ENCODE measurements at regions not wholly inside any gene's neighbourhood (a gene's known extent, or its start where the extent isn't known, plus 50 kb on each side); places are given as distances from the start of the nearest gene placed in this dataset.

DNA sequence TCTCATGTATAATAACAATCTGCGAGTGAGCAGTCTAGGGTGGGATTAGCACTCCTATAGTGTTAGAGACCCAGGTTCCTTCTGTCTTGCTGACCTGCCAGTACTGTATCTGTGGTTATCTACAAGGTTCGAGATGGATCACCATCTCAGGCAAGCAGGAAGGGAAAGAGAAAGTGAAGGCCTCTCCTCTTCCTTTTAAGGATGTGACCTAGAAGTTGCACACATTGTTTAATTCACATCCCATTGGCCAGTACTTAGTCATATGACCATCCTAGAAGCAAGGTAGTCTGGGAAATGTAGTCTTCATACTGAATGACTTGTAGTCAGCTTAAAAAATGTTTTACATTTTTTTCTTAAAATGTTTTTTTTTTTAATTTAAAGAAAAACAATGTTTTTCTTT, 168.6 kb downstream of the CARTPT start:
- DNase-seq (peak; percentile 45), ATAC-seq (peak; percentile 99)
- H3K27ac Mint-ChIP-seq = peak overlapping the region; percentile 52

DNA sequence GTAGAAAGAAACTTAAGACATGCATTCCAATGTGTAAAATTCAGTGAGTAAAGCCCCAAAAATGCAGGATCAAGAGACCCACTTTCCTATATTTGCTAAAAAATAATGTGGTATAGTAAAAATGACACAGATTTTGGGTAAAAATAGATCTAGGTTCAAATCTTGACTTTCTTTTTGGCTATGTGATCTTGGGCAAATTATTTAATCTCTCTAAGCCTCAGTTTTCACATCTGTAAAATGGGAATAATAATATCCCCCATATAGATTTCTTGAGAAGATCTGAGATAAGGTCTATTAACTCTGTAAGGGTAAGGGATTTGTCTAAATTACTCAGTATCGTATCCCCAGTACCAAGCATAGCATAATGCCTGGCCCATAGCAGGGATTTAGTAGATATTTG, 172.3 kb downstream of the CARTPT start:
- ATAC-seq = no peak
- Mint-ChIP-seq H3K27ac (no peak overlapping the region), H3K9me3 (ENCODE audit: low read depth) (no peaks in the 10 kb centered on the region), H3K36me3 (no peaks in the 10 kb centered on the region), H3K27me3 (peaks cover 12% of the 10 kb centered on the region), H3K4me3 (no peak overlapping the region), H3K4me1 (peaks cover 3% of the 10 kb centered on the region)
- CTCF ChIA-PET = no interaction called here
- no peak for DNase-seq

More for the DNA sequence above, 168.6 kb downstream of the CARTPT start:
- Mint-ChIP-seq H3K27me3 (peaks cover 12% of the 10 kb centered on the region), H3K4me1 (peaks cover 3% of the 10 kb centered on the region), H3K36me3 (no peaks in the 10 kb centered on the region), H3K9me3 (ENCODE audit: low read depth) (no peaks in the 10 kb centered on the region), H3K4me3 (peak overlapping the region; percentile 49)
- CTCF ChIA-PET = no interaction called here

DNA sequence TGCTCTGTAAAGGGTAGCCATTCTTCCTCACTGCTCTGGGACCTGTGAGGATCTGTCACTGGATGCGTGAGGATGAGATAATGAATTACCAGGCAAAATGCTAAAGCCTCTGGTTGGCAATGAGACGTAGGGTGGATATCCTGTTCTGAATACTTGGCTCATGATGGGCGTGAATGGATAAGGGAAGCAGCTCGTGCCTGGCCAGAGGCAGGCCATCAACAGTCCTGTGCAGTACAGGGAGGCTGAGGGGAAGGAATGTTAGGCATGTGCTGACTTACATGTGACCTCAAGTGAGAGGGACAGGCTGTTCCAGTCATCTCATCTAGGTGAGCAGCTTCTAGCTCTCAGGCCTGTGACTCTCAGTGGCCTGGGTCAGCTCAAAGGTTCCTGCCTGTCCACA, 172.8 kb downstream of the CARTPT start:
- no peak for ATAC-seq
- H3K27me3 Mint-ChIP-seq = peaks cover 12% of the 10 kb centered on the region
- no peak for DNase-seq
- no peaks in the 10 kb centered on the region for H3K36me3 Mint-ChIP-seq
- H3K9me3 Mint-ChIP-seq (ENCODE audit: low read depth) = no peaks in the 10 kb centered on the region
- peaks cover 3% of the 10 kb centered on the region for H3K4me1 Mint-ChIP-seq
- H3K27ac Mint-ChIP-seq = no peak overlapping the region
- H3K4me3 Mint-ChIP-seq = no peak overlapping the region
- CTCF ChIA-PET = no interaction called here

DNA sequence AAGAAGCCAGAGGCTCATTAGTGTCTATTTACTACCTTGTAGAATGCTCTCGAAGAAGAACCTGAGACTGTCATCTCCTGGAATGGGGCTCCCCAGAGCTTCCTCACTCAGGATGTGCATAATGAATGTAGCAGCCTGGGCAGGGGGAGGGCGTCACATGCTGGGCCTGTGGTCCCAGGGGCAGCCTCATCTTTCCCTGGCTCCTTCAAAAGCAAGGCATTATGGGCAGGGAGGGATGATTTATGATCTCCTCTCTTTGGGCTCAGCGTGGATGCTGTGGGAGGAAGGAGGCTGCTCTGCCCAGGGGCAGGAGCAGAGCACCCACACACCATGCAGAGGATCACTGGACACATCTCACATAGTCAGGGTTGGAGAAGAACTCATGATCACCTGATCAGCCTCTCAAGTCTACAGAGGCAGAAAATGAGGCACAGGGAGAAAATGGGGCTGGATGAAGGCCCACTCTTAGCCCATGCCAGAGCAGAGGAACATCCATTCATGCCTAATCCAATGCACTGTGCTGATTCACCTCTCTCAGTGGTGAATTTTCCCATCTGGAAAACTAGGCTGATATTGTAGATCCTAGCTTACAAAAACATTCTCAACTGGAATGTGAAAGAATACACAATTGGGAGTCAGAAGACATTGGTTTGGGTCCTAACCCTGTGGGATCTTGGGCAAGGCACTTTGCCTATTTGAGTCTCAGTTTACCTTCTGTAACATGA, 173.7 kb downstream of the CARTPT start:
- Mint-ChIP-seq H3K27ac (no peak overlapping the region), H3K9me3 (ENCODE audit: low read depth) (no peaks in the 10 kb centered on the region), H3K27me3 (peaks cover 12% of the 10 kb centered on the region), H3K4me3 (no peak overlapping the region), H3K36me3 (no peaks in the 10 kb centered on the region), H3K4me1 (no peaks in the 10 kb centered on the region)
- DNase-seq (no peak), ATAC-seq (no peak)
- CTCF ChIA-PET = no interaction called here

DNA sequence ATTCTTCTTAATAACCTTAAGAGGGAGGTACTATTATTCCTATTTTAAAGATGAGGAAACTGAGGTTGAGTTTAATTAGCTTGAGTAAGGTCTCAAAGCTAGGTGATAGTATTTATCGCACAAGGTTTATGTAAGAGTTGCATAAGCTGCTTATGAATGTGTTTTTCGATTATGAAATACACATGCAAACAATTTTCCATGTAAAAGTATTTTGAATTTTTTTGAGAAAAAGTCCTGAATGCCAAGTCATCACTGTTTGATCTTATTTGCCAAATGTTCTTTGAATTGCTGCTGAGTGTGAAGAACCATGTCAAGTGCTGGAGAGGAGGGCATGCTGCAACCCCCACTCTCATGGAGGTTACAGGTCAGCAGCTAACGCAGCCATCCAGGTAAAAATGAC, 174.4 kb downstream of the CARTPT start:
- DNase-seq = no peak
- Mint-ChIP-seq H3K27ac (no peak overlapping the region), H3K4me3 (no peak overlapping the region), H3K27me3 (peaks cover 12% of the 10 kb centered on the region), H3K9me3 (ENCODE audit: low read depth) (no peaks in the 10 kb centered on the region), H3K4me1 (no peaks in the 10 kb centered on the region), H3K36me3 (no peaks in the 10 kb centered on the region)
- ATAC-seq = no peak
- CTCF ChIA-PET = no interaction called here

DNA sequence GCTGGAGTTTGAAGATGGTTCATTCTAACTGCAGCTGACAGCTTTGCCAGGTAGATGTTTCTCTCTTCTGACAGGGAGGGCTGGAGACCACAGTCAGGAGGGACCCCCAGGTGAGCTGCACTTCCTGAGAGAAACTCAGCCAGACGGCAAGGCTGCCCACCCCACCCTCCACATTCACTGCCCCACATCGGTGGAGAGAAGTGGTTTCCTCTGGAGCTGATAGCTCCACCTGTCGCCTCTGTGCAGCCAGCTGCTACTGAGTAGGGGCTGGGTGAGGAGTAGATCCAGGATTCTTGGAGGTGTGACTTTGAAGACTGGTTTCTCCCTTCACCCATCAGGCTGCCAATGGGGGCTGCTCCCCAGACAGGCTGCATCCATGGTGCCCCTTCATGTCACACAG, 175.0 kb downstream of the CARTPT start:
- no peak overlapping the region for H3K27ac Mint-ChIP-seq
- CTCF ChIA-PET = no interaction called here
- no peaks in the 10 kb centered on the region for H3K36me3 Mint-ChIP-seq
- no peaks in the 10 kb centered on the region for H3K9me3 Mint-ChIP-seq (ENCODE audit: low read depth)
- no peaks in the 10 kb centered on the region for H3K4me1 Mint-ChIP-seq
- no peak for DNase-seq
- H3K27me3 Mint-ChIP-seq = peaks cover 12% of the 10 kb centered on the region
- no peak for ATAC-seq
- H3K4me3 Mint-ChIP-seq = no peak overlapping the region

DNA sequence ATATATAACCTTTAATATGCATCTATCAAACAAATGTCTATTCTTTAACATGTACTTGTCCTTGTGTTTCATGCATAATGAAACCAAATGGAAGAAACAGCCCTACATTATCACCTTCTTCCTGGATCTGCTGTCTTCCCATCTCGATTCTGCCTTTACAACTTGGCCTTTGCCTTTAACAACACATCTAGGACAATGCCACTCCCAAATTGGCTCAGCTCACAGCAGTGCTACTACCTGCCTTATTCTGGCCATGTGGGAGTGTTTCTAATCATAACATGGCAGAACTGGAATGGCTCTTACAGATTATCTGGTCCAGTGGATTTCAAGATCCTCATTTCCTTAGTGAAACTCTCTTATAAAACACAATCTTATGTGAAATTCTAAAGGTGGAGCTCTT, 176.5 kb downstream of the CARTPT start:
- Mint-ChIP-seq H3K36me3 (no peaks in the 10 kb centered on the region), H3K4me3 (no peak overlapping the region), H3K4me1 (no peaks in the 10 kb centered on the region), H3K9me3 (ENCODE audit: low read depth) (no peaks in the 10 kb centered on the region), H3K27me3 (peaks cover 3% of the 10 kb centered on the region), H3K27ac (no peak overlapping the region)
- no peak for ATAC-seq
- DNase-seq = no peak
- CTCF ChIA-PET = no interaction called here

DNA sequence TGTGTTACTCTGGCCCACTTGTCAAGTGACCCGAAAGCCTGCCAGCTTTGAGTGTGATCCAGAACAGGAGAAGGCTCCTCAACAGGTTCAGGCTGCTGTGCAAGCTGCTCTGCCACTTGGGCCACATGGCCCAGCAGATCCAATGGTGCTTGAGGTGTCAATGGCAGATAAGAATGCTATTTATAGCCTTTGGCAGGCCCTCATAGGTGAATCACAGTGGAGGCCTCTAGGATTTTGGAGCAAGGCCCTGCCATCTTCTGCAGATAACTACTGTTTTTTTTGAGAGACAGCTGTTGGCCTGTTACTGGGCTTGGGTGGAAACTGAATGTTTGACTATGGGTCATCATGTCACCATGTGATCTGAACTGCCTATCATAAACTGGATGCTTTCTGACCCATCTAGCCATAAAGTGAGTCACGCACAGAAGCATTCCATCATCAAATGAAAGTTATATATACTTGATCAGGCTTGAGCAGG, 180.8 kb downstream of the CARTPT start:
- no peaks in the 10 kb centered on the region for H3K4me1 Mint-ChIP-seq
- H3K9me3 Mint-ChIP-seq (ENCODE audit: low read depth) = no peaks in the 10 kb centered on the region
- no peak for DNase-seq
- CTCF ChIA-PET = no interaction called here
- peaks cover 2% of the 10 kb centered on the region for H3K27me3 Mint-ChIP-seq
- ATAC-seq = no peak
- no peak overlapping the region for H3K27ac Mint-ChIP-seq
- no peaks in the 10 kb centered on the region for H3K36me3 Mint-ChIP-seq
- no peak overlapping the region for H3K4me3 Mint-ChIP-seq

DNA sequence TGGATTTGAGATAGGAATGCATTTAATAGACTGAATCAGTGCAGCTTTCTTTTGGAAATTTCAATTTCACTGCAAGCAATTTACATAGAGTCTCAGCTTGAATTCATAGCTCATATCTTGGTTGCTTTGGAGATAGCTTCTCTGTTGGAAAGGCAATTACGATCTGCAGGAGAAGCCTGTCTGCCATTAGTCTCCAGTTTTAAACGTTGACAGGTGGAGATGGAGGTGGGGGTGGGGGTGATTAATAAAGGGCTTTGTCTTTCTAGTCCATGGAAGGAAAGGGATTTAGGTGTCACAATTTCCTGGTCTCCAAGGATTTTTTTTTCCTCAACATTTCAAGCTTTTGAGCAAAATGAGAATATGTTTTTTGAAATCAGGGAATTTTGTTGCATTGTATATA, 184.7 kb downstream of the CARTPT start:
- Mint-ChIP-seq H3K9me3 (ENCODE audit: low read depth) (no peaks in the 10 kb centered on the region), H3K4me1 (no peaks in the 10 kb centered on the region), H3K36me3 (no peaks in the 10 kb centered on the region), H3K27ac (no peak overlapping the region), H3K4me3 (no peak overlapping the region), H3K27me3 (peaks cover 13% of the 10 kb centered on the region)
- CTCF ChIA-PET = no interaction called here
- no peak for ATAC-seq
- DNase-seq = no peak

DNA sequence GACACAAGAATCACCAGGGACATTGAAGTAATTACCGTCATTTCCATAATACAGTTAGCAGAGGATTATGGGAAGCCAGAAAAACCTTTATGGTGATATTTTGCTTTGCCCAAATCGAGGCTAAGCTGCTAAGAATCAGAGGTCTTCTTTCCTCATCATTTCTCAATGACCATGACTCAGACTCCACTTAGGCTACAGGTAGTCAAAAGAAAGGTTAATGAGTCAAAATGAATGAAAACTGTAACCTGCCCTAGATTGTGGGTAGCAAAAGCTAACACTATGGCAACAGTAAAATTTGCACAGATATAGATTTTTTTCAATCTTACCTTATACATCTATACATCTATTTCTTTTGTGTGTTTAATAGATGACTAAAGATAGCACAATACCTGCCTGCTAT, 185.8 kb downstream of the CARTPT start:
- no peak for DNase-seq
- peaks cover 16% of the 10 kb centered on the region for H3K27me3 Mint-ChIP-seq
- CTCF ChIA-PET = no interaction called here
- no peaks in the 10 kb centered on the region for H3K9me3 Mint-ChIP-seq (ENCODE audit: low read depth)
- H3K4me3 Mint-ChIP-seq = no peak overlapping the region
- no peak overlapping the region for H3K27ac Mint-ChIP-seq
- H3K36me3 Mint-ChIP-seq = no peaks in the 10 kb centered on the region
- no peak for ATAC-seq
- H3K4me1 Mint-ChIP-seq = no peaks in the 10 kb centered on the region

DNA sequence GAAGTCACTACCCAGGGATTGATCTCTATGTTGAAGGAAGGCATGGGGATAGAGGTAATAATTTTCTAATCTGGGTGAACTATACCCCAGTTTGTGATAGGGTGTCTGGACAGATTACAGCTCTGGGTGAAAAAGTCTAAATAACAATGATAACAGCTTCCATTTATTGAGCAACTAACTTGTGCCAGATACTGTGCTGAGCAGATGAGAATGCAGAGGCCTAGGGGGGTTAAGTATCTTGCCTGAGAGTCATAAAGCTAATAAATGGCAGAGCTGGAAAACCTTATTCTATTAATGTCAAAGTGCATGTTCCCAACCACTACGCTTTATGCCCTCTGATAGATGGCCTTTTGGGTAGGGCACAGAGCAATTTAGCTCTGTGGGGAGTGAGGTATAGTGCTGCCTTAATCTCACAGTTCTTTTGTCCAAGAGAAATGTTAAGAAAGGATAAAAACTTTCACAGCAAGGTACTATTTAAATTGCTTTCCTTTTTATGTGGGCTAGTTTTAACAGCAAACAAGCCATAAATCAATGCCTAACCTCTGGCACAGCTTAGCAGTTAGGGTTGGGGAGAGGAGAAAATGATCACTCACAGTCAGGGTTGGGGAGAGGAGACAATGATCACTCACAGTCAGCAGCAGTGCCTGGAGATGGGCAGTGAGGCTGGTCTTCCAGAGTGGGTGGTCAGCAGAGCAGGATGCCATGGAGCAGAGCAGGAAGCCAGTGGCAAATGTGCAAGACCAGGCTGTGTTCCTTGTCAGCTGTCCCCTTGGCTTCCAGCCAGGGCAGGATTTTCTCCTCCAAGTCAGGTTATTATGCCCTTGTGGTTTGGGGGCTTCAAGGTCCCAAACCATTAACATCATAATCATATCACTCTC, 187.0 kb downstream of the CARTPT start:
- Mint-ChIP-seq H3K9me3 (ENCODE audit: low read depth) (no peaks in the 10 kb centered on the region), H3K4me3 (no peak overlapping the region), H3K27me3 (peaks cover 16% of the 10 kb centered on the region), H3K36me3 (no peaks in the 10 kb centered on the region), H3K27ac (no peak overlapping the region), H3K4me1 (no peaks in the 10 kb centered on the region)
- DNase-seq (no peak), ATAC-seq (no peak)
- CTCF ChIA-PET = no interaction called here

DNA sequence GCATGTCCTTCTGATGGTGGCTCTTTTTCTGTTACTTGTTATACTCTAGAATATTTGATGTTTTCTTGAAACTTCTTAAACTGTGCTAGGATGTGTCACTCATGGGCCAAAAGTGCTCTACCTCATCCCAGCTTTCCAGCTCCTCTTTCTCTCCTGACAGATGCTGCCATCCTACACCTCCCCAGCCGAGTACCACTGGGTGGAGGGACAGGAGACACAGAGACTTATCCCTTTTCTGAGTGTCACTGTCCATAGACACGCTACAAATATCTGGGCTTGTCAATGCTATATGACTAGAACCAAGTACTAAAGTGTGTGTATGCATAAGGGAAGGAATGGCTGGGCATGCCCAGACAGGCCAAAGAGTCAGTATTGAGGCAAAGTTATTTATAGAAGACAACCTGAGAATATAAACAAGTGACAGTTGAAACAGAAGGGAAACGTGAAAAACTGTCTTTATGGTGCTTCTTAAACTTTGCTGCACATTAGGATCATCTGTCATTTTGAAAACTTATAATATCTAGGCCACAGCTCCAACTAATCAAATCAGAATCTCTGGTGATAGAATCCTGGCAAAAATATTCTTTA, 188.0 kb downstream of the CARTPT start:
- H3K27ac Mint-ChIP-seq = no peak overlapping the region
- CTCF ChIA-PET = no interaction called here
- DNase-seq (no peak), ATAC-seq (no peak)
- no peaks in the 10 kb centered on the region for H3K9me3 Mint-ChIP-seq (ENCODE audit: low read depth)
- H3K36me3 Mint-ChIP-seq = no peaks in the 10 kb centered on the region
- H3K27me3 Mint-ChIP-seq = peaks cover 16% of the 10 kb centered on the region
- H3K4me1 Mint-ChIP-seq = no peaks in the 10 kb centered on the region
- no peak overlapping the region for H3K4me3 Mint-ChIP-seq

DNA sequence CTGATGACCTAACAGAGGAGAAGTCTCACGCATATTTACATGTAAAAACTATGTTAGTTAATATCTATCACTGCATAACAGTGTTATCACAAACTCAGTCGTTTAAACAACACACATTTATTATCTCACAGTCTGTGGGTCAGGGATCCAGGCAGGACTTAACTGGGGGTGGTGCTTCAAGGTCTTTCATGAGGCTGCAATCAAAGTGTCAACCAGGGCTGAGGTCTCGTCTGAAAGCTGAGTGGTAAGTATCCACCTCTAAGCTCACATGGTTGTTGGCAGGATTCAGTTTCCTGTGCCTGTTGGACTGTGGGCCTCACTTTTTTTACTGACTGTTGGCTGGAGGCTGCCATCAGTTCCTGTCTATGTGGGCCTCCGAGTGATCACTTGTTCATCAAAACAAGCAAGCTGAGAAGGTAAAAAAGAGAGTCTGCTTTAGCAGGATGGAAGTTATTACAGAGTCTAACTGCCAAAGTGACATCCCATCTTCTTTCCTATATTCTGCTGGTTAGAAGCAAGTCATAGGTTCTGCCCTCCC, 188.6 kb downstream of the CARTPT start:
- Mint-ChIP-seq H3K27me3 (peaks cover 19% of the 10 kb centered on the region), H3K36me3 (no peaks in the 10 kb centered on the region), H3K4me1 (no peaks in the 10 kb centered on the region), H3K9me3 (ENCODE audit: low read depth) (no peaks in the 10 kb centered on the region), H3K4me3 (no peak overlapping the region), H3K27ac (no peak overlapping the region)
- ATAC-seq = no peak
- CTCF ChIA-PET = no interaction called here
- DNase-seq = no peak

DNA sequence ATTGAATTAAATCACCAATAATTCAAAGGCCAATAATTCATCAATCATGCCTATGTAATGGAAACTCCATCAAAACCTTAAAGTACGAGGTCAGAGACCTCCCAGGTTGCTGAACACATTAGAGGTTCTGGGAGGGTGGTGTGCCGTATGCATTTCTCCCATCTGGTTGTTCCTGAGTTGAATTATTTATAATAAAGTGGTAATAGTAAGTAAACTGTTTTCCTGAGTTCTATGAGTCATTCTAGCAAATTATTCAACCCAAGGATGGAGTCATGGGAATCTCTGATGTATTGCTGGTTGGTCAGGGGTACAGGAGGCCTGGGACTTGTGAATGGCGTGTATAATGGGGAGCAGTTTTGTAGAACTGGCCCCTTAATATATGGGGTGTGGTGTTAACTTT, 191.7 kb downstream of the CARTPT start:
- CTCF ChIA-PET = no interaction called here
- no peaks in the 10 kb centered on the region for H3K9me3 Mint-ChIP-seq (ENCODE audit: low read depth)
- no peak overlapping the region for H3K4me3 Mint-ChIP-seq
- H3K4me1 Mint-ChIP-seq = no peaks in the 10 kb centered on the region
- DNase-seq = no peak
- no peak overlapping the region for H3K27ac Mint-ChIP-seq
- H3K27me3 Mint-ChIP-seq = peaks cover 23% of the 10 kb centered on the region
- no peak for ATAC-seq
- H3K36me3 Mint-ChIP-seq = no peaks in the 10 kb centered on the region
